ELF-1 (cell line): ENCODE measurements at regions not wholly inside any gene's neighbourhood (a gene's known extent, or its start where the extent isn't known, plus 50 kb on each side); places are given as distances from the start of the nearest gene placed in this dataset.

Experiments
- DNase-seq: peaks from one replicate; pipeline ENCODE4 v3.0.0-alpha.2; 2016; ENCODE audit warnings: low read depth, low spot score

GRCh38 chr4:4693755-4694295 is 152.0 kb upstream of the STX18 start:
- no peak for DNase-seq

GRCh38 chr4:4693258-4693657 is 151.4 kb upstream of the STX18 start:
- no peak for DNase-seq

- no peak for DNase-seq
Observed at GRCh38 chr4:4690854-4691253, 149.0 kb upstream of the STX18 start.

- no peak for DNase-seq
Observed at GRCh38 chr4:4689694-4690440, 148.0 kb upstream of the STX18 start.

GRCh38 chr4:4687935-4688727 is 146.3 kb upstream of the STX18 start:
- no peak for DNase-seq

GRCh38 chr4:4687100-4687499 is 145.3 kb upstream of the STX18 start:
- DNase-seq, result no peak

- peak; percentile 58 for DNase-seq
Observed at GRCh38 chr4:4685810-4686795, 144.3 kb upstream of the STX18 start.

- DNase-seq, result no peak
Observed at GRCh38 chr4:4681653-4682052, 139.8 kb upstream of the STX18 start.

- no peak for DNase-seq
Observed at GRCh38 chr4:4680758-4681157, 138.9 kb upstream of the STX18 start.

- DNase-seq, result no peak
Observed at GRCh38 chr4:4680243-4680642, 138.4 kb upstream of the STX18 start.

GRCh38 chr4:4677556-4678522 is 136.0 kb upstream of the STX18 start:
- peak; percentile 78 for DNase-seq

- DNase-seq, result no peak
Observed at GRCh38 chr4:4675641-4676040, 133.8 kb upstream of the STX18 start.

- no peak for DNase-seq
Observed at GRCh38 chr4:4675051-4675581, 133.3 kb upstream of the STX18 start.

GRCh38 chr4:4673070-4673469 is 131.2 kb upstream of the STX18 start:
- DNase-seq, result peak; percentile 98

- no peak for DNase-seq
Observed at GRCh38 chr4:4672402-4672801, 130.6 kb upstream of the STX18 start.

- peak; percentile 23 for DNase-seq
Observed at GRCh38 chr4:4671774-4672349, 130.0 kb upstream of the STX18 start.

- peak; percentile 37 for DNase-seq
Observed at GRCh38 chr4:4670869-4671268, 129.0 kb upstream of the STX18 start.

- DNase-seq, result no peak
Observed at GRCh38 chr4:4668355-4669210, 126.7 kb upstream of the STX18 start.

GRCh38 chr4:4667622-4668081 is 125.8 kb upstream of the STX18 start:
- DNase-seq, result no peak
